Naive thymus-derived CD4-positive, alpha-beta T cell (primary cell): ENCODE measurements at regions not wholly inside any gene's neighbourhood (a gene's known extent, or its start where the extent isn't known, plus 50 kb on each side); places are given as distances from the start of the nearest gene placed in this dataset.
A peak's percentile ranks its signal among the peaks of the same experiment; 100 is the strongest.

ENCODE experiments used
- ATAC-seq: fragments of 150-1000 bp; cut with Tn5 transposase; 2 replicates; pipeline ENCODE4 v1.10.0; 2021; ENCODE audit warnings: mild to moderate bottlenecking, moderate library complexity
- CTCF ChIA-PET: fragments of 350-600 bp; sonication (Branson Sonifier 250); formaldehyde crosslinking; loops from one replicate; lab custom pipeline; 2021; ENCODE audit warnings: antibody characterized with exemption; lab: Charles Lee
- POLR2A ChIA-PET: fragments of 350-600 bp; sonication (Branson Sonifier 250); formaldehyde crosslinking; loops from one replicate; lab custom pipeline; 2021; ENCODE audit warnings: antibody characterized with exemption, inconsistent platforms; lab: Charles Lee
- DNase-seq, 9 donors: peaks; one replicate each; pipeline versions ENCODE4 v3.0.0 to v3.0.0-alpha.2; 2020 to 2022; ENCODE audit warnings: mixed read lengths in 1 of 9
- H3K27ac ChIP-seq: one replicate; pipeline ENCODE4 v1.7.0; 2013; ENCODE audit warnings: mild to moderate bottlenecking, low read depth, low read length, moderate library complexity
- H3K27me3 ChIP-seq, 2 donors: one replicate each; pipeline ENCODE4 v1.7.0; 2013; ENCODE audit warnings: low read length in 2 of 2, mild to moderate bottlenecking in 2 of 2, moderate library complexity in 2 of 2; ENCODE audit not compliant: control insufficient read depth in 2 of 2, insufficient read depth in 2 of 2
- H3K36me3 ChIP-seq, 3 experiments: 1 replicate in 2 of 3; 2 replicates in 1 of 3; pipeline ENCODE4 v1.7.0; 2013; ENCODE audit warnings: low read length in 3 of 3, mild to moderate bottlenecking in 3 of 3, moderate library complexity in 1 of 3; ENCODE audit not compliant: insufficient read depth in 3 of 3, control insufficient read depth in 2 of 3
- H3K4me1 ChIP-seq, 2 donors: one replicate each; pipeline ENCODE4 v1.7.0; 2013; ENCODE audit warnings: low read length in 2 of 2, mild to moderate bottlenecking in 2 of 2, moderate library complexity in 1 of 2; ENCODE audit not compliant: control insufficient read depth in 2 of 2, insufficient read depth in 2 of 2
- H3K4me3 ChIP-seq: 2 replicates; pipeline ENCODE4 v1.7.0; 2013; ENCODE audit warnings: mild to moderate bottlenecking, low read length
- H3K9me3 ChIP-seq, 3 experiments: 1 replicate in 2 of 3; 2 replicates in 1 of 3; pipeline ENCODE4 v1.7.0; 2013; ENCODE audit warnings: low read length in 3 of 3; ENCODE audit not compliant: control insufficient read depth in 2 of 3
- H3K27ac Mint-ChIP-seq, 9 donors: one replicate each; pipeline ENCODE4 v1.8.0; 2020 to 2022; ENCODE audit warnings: mixed read lengths in 9 of 9, mild to moderate bottlenecking in 8 of 9, moderate library complexity in 5 of 9, inconsistent platforms in 2 of 9
- H3K27me3 Mint-ChIP-seq, 5 donors: one replicate each; pipeline ENCODE4 v1.8.0; 2021 to 2022; ENCODE audit warnings: mixed read lengths in 5 of 5, mild to moderate bottlenecking in 1 of 5
- H3K36me3 Mint-ChIP-seq, 5 donors: one replicate each; pipeline ENCODE4 v1.8.0; 2020 to 2022; ENCODE audit warnings: mixed read lengths in 5 of 5, mild to moderate bottlenecking in 3 of 5, inconsistent platforms in 1 of 5
- H3K4me1 Mint-ChIP-seq, 7 donors: one replicate each; pipeline ENCODE4 v1.8.0; 2020 to 2022; ENCODE audit warnings: mixed read lengths in 7 of 7, mild to moderate bottlenecking in 3 of 7, inconsistent platforms in 1 of 7
- H3K4me3 Mint-ChIP-seq, 10 donors: one replicate each; pipeline ENCODE4 v1.8.0; 2020 to 2022; ENCODE audit warnings: mild to moderate bottlenecking in 10 of 10, mixed read lengths in 10 of 10, moderate library complexity in 6 of 10, inconsistent platforms in 2 of 10
- H3K9me3 Mint-ChIP-seq, 11 donors: one replicate each; pipeline ENCODE4 v1.8.0; 2020 to 2022; ENCODE audit warnings: mixed read lengths in 11 of 11, mild to moderate bottlenecking in 4 of 11, inconsistent platforms in 1 of 11, moderate library complexity in 1 of 11
- intact Hi-C, 2 donors: fragments of 100-400 bp; cut with micrococcal nuclease; formaldehyde crosslinking; loops; one replicate each; pipeline ENCODE4 v1.15.1; 2023

DNA sequence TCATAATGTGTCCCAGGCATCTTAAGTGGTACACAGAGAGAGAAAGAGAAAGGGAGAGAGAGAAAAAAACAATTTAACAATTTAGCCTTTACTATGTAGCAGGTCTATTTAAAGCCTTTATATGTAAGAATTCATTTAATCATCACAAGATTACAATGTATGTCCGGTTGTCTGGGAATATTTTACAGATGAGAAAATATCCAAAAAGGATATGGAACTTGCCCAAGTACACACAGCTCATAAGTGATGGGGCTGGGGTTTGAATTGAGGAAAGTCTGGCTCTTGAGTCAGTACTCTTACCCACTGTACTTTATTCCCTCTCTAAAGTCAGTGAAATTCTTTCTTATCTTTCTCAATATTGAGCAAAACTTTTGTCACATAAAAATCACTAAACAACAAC, 104.6 kb downstream of the LYPLAL1 start:
- Mint-ChIP-seq H3K9me3 (peaks cover 0 to 5% (median 0%) of the 10 kb centered on the region in 11 donors), H3K4me3 (no peak overlapping the region), H3K4me1 (no peaks in the 10 kb centered on the region), H3K27me3 (no peaks in the 10 kb centered on the region), H3K36me3 (peaks cover 0 to 14% (median 0%) of the 10 kb centered on the region in 5 donors), H3K27ac (no peak overlapping the region)
- H3K9me3 ChIP-seq: no peaks in the 10 kb centered on the region
- H3K27me3 ChIP-seq: no peaks in the 10 kb centered on the region
- no peak for DNase-seq
- H3K36me3 ChIP-seq: no peaks in the 10 kb centered on the region
- CTCF ChIA-PET: no interaction called here
- no peaks in the 10 kb centered on the region for H3K4me1 ChIP-seq
- ATAC-seq: no peak
- H3K27ac ChIP-seq: no peak overlapping the region
- intact Hi-C loops: no loop called here
- POLR2A ChIA-PET: no interaction called here
- H3K4me3 ChIP-seq: no peak overlapping the region

DNA sequence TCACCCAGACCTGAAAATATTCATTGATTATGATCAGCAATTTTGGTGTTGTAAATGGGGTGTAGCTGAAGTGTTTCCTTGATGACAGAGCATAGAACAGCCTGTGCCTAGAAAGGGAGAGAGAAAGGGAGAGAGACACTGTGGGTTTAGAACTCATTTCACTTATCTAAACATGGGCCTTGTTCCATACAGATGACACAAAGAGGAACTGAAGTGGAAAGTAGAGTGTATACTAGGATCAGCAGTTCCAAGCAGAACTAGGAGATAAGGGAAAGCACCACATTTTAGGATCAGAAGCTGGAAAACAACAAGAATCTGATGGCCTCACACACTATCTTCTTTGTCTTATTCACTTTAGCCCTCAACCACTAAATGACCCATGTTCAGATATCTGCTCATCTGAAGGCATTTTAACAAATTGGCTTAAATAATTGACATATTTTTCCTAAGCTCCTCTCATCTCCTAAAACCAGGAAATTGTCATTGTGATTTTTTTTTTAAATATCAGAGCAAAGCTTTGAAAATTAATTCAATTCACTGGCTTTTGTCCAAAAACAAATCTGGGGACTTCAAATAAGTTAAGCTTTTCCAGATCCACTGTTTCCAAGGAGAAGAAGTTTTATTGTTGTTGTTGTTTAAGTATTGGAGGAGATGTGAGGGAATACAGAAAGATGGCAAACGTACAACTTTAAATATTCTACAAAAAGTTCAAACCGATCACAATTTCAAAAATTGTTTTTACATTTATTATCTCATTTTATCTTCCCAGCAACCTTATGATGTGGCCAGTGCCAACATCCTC, 103.8 kb downstream of the LYPLAL1 start:
- Histone ChIP-seq H3K9me3 (no peaks in the 10 kb centered on the region), H3K36me3 (no peaks in the 10 kb centered on the region), H3K4me3 (no peak overlapping the region), H3K4me1 (no peaks in the 10 kb centered on the region), H3K27me3 (no peaks in the 10 kb centered on the region), H3K27ac (no peak overlapping the region)
- no peak for DNase-seq
- intact Hi-C loops: no loop called here
- CTCF ChIA-PET: interaction anchor here (0.7 kb wide), 1 partner anchor 10 kb away, joined by 3 read pairs; no protein-coding TSS in a partner anchor
- no peaks in the 10 kb centered on the region for H3K27me3 Mint-ChIP-seq
- POLR2A ChIA-PET: no interaction called here
- no peak for ATAC-seq
- H3K36me3 Mint-ChIP-seq: peaks cover 0 to 14% (median 0%) of the 10 kb centered on the region in 5 donors
- no peak overlapping the region for H3K27ac Mint-ChIP-seq
- no peaks in the 10 kb centered on the region for H3K4me1 Mint-ChIP-seq
- no peak overlapping the region for H3K4me3 Mint-ChIP-seq
- H3K9me3 Mint-ChIP-seq: peaks cover 0 to 2% (median 0%) of the 10 kb centered on the region in 11 donors

DNA sequence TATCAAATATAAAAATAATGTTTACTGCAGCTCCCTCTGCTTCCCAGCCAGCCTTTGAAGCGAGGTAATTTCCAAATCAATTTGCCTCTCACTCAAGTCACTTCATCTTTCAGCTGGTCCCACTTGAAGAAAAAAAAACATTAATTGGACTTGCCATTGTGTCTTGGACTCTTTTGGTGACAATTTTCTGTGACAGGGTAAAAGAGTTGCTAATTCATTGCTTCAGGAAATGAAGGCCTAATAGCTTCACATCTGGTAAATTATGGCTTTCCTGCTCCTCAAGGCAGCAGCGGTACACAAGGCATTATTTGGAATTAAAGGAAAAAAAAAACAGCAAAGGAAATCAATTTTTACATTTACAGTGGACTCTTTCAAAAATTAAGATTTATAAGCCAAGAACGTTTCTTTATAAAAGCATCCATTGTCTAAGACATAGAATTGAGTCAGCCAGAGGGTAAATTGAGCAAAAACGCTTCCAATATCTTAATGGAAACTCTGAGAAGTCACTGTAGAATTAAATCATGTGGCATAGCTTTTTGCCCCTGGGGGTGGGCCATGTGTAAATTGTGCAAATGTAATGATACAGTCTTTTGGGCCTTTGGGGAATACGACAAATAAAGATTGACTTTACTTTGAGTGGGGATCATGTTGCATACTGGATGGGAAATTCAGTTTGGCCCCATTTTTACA, 102.5 kb downstream of the LYPLAL1 start:
- H3K4me3 ChIP-seq: no peak overlapping the region
- ChIA-PET CTCF (no interaction called here), POLR2A (no interaction called here)
- H3K36me3 ChIP-seq: no peaks in the 10 kb centered on the region
- H3K36me3 Mint-ChIP-seq: peaks cover 0 to 24% (median 6%) of the 10 kb centered on the region in 5 donors
- ATAC-seq (no peak), DNase-seq (no peak)
- no peaks in the 10 kb centered on the region for H3K4me1 ChIP-seq
- H3K4me1 Mint-ChIP-seq: no peaks in the 10 kb centered on the region
- H3K27me3 Mint-ChIP-seq: no peaks in the 10 kb centered on the region
- H3K9me3 ChIP-seq: no peaks in the 10 kb centered on the region
- intact Hi-C loops: no loop called here
- peaks cover 0 to 2% (median 0%) of the 10 kb centered on the region in 11 donors for H3K9me3 Mint-ChIP-seq
- no peak overlapping the region for H3K27ac Mint-ChIP-seq
- H3K4me3 Mint-ChIP-seq: no peak overlapping the region
- no peak overlapping the region for H3K27ac ChIP-seq
- H3K27me3 ChIP-seq: no peaks in the 10 kb centered on the region

DNA sequence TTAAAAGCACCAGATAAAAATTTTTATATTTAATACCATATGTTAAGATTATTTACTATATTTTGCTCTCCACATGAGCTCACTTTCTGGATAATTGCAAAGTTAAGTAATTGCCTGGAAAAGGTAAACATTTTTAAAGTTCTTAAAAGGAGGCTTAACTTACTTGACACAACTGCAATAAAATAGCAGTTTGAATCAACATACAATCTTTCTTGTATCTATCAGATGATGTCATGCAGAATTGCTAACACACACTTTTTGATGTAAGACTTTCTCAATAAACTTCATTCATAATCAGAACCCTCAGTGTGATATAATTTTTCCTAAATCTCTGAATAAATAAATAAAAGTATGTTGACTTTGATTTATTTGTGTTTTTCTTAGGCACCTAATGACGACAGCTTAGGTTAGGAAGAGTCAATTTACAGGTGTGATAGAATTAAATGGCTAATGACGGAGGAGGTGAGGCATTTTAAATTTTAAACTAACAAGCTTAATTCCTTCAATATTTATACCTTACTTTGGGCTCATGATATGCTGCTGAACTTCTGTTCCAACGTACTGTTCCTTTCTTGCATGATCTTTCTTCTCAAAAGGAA, 99.5 kb downstream of the LYPLAL1 start:
- intact Hi-C loops: no loop called here
- H3K27ac Mint-ChIP-seq: no peak overlapping the region
- no peak overlapping the region for H3K27ac ChIP-seq
- no peaks in the 10 kb centered on the region for H3K27me3 Mint-ChIP-seq
- ChIA-PET CTCF (interaction anchor here (0.7 kb wide), 1 partner anchor 10 kb away, joined by 3 read pairs; no protein-coding TSS in a partner anchor), POLR2A (no interaction called here)
- DNase-seq: no peak
- H3K4me1 ChIP-seq: no peaks in the 10 kb centered on the region
- peaks cover 0 to 2% (median 0%) of the 10 kb centered on the region in 11 donors for H3K9me3 Mint-ChIP-seq
- no peaks in the 10 kb centered on the region for H3K4me1 Mint-ChIP-seq
- no peaks in the 10 kb centered on the region for H3K27me3 ChIP-seq
- ATAC-seq: no peak
- H3K36me3 Mint-ChIP-seq: peaks cover 0 to 30% (median 6%) of the 10 kb centered on the region in 5 donors
- H3K4me3 ChIP-seq: no peak overlapping the region
- H3K9me3 ChIP-seq: no peaks in the 10 kb centered on the region
- no peaks in the 10 kb centered on the region for H3K36me3 ChIP-seq
- H3K4me3 Mint-ChIP-seq: no peak overlapping the region

DNA sequence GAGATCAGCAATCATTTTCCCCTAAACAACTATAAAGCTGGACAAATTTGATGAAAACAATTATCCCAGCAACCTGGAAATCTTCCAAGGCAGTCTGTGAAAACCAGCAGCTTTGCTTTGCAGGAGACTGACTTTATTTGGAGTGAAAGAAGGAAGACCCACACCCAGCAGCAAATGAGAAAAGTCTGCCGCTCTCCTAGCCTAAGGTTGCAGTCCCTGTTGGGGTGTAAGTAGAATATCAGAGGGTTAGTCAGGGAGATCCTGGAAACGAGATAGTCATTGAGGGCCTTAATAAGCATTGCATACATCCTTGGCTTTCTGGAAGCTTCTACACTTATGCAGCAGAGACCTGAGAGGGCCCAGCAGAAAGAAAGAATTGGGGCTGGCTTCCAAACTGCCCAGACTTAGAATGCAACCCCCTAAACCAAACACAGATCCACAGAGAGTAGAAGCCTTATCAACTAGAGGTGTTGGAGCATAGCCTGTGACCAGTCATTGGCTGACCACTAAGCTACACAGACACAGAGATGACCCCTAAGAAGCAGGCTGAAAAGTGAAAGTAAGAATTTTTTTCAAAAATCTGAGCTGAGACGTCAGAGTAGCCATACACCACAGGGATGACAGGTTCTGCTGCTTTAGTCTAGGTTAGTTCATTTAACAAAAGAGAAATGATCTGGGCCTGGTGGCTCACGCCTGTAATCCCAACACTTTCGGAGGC, 98.3 kb downstream of the LYPLAL1 start:
- no peak overlapping the region for H3K4me3 ChIP-seq
- DNase-seq (no peak), ATAC-seq (no peak)
- H3K27me3 Mint-ChIP-seq: no peaks in the 10 kb centered on the region
- H3K27me3 ChIP-seq: no peaks in the 10 kb centered on the region
- no peaks in the 10 kb centered on the region for H3K36me3 ChIP-seq
- no peak overlapping the region for H3K27ac ChIP-seq
- H3K9me3 ChIP-seq: no peaks in the 10 kb centered on the region
- intact Hi-C loops: no loop called here
- peak overlapping the region in 1 of 9 donors; percentile 45 for H3K27ac Mint-ChIP-seq
- no peaks in the 10 kb centered on the region for H3K9me3 Mint-ChIP-seq
- H3K4me3 Mint-ChIP-seq: no peak overlapping the region
- ChIA-PET POLR2A (no interaction called here), CTCF (no interaction called here)
- H3K4me1 ChIP-seq: no peaks in the 10 kb centered on the region
- peaks cover 0 to 28% (median 6%) of the 10 kb centered on the region in 5 donors for H3K36me3 Mint-ChIP-seq
- no peaks in the 10 kb centered on the region for H3K4me1 Mint-ChIP-seq

DNA sequence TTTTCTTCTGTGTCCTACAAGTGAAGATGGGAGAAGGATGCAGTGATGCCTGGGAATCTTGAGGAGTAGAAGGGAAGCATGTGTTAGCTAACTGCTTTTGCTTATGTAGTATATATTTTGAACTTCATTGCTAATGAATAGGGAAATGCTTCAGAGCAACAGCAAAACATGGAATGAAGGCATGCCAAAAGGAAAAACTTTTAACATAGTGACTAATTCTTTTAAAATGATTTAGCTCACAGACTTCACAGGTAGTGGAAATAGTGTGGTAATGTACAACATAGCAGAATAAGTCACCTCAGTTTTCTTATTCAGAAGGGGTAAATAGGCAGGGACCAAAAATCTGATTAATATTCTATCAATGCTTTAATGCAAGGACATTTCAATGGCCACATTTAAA, 95.5 kb downstream of the LYPLAL1 start:
- ChIA-PET POLR2A (no interaction called here), CTCF (no interaction called here)
- ATAC-seq: no peak
- Histone ChIP-seq H3K27ac (no peak overlapping the region), H3K4me1 (no peaks in the 10 kb centered on the region), H3K9me3 (no peaks in the 10 kb centered on the region), H3K4me3 (no peak overlapping the region), H3K27me3 (no peaks in the 10 kb centered on the region), H3K36me3 (no peaks in the 10 kb centered on the region)
- H3K27me3 Mint-ChIP-seq: no peaks in the 10 kb centered on the region
- no peak overlapping the region for H3K4me3 Mint-ChIP-seq
- H3K9me3 Mint-ChIP-seq: no peaks in the 10 kb centered on the region
- H3K36me3 Mint-ChIP-seq: peaks cover 0 to 24% (median 6%) of the 10 kb centered on the region in 5 donors
- intact Hi-C loops: no loop called here
- no peaks in the 10 kb centered on the region for H3K4me1 Mint-ChIP-seq
- H3K27ac Mint-ChIP-seq: no peak overlapping the region
- DNase-seq: no peak
